GM12878 (cell line): ENCODE measurements at regions not wholly inside any gene's neighbourhood (a gene's known extent, or its start where the extent isn't known, plus 50 kb on each side); places are given as distances from the start of the nearest gene placed in this dataset.

Experiments used
- CBX5 ChIP-seq: sonication (generic); IDR thresholded peaks from 2 replicates; pipeline ENCODE4 v1.6.1; 2016; ENCODE audit warnings: low read depth, moderate library complexity, mild to moderate bottlenecking, inconsistent platforms
- CTCF ChIP-seq, 3 experiments: IDR thresholded peaks in 2 of 3; conservative IDR thresholded peaks in 1 of 3; 2 replicates each; pipeline ENCODE4 v1.5.1; 2011; ENCODE audit warnings: low read depth in 3 of 3, low read length in 3 of 3, mild to moderate bottlenecking in 3 of 3, control low read depth in 2 of 3, moderate library complexity in 2 of 3, inconsistent platforms in 1 of 3, mixed read lengths in 1 of 3; ENCODE audit not compliant: control insufficient read depth in 2 of 3, insufficient read depth in 1 of 3; ENCODE audit errors: extremely low read depth in 1 of 3
- DPF2 ChIP-seq: fragments of 450-650 bp; IDR thresholded peaks from 2 replicates; pipeline ENCODE4 v1.6.1; 2017; ENCODE audit warnings: mild to moderate bottlenecking
- EP300 ChIP-seq, 2 experiments: fragments of 150-350 bp in 1 of 2; IDR thresholded peaks; 2 replicates each; pipeline ENCODE4 v1.6.1; 2011 to 2012; ENCODE audit warnings: low read depth in 2 of 2, low read length in 2 of 2, borderline replicate concordance in 1 of 2, improper control_type of control experiment in 1 of 2, inconsistent platforms in 1 of 2; ENCODE audit not compliant: control insufficient read depth in 1 of 2
- EZH2 ChIP-seq: IDR thresholded peaks from 2 replicates; pipeline ENCODE4 v1.6.1; 2012; ENCODE audit warnings: low read depth, mild to moderate bottlenecking, control low read depth, inconsistent platforms, low read length, borderline replicate concordance; ENCODE audit not compliant: control insufficient read depth
- IRF3 ChIP-seq: fragments of 450-650 bp; IDR thresholded peaks from 2 replicates; pipeline ENCODE4 v1.6.1; 2014; ENCODE audit warnings: mild to moderate bottlenecking
- NFIC ChIP-seq: IDR thresholded peaks from 2 replicates; pipeline ENCODE4 v1.6.1; 2012; ENCODE audit warnings: low read depth, mild to moderate bottlenecking, inconsistent platforms, low read length, moderate library complexity
- POLR2A ChIP-seq: IDR thresholded peaks from 2 replicates; pipeline ENCODE4 v1.6.1; 2011; ENCODE audit warnings: low read depth, mild to moderate bottlenecking, low read length
- RAD21 ChIP-seq: IDR thresholded peaks from 2 replicates; pipeline ENCODE4 v1.6.1; 2011; ENCODE audit warnings: mild to moderate bottlenecking, low read depth, low read length, moderate library complexity; ENCODE audit not compliant: insufficient read depth
- REST ChIP-seq: IDR thresholded peaks from 2 replicates; pipeline ENCODE4 v1.6.1; 2012; ENCODE audit warnings: mild to moderate bottlenecking, low read depth, low read length
- TF ChIP-seq, protein P1 (sequence below): fragments of 450-650 bp; IDR thresholded peaks from 2 replicates; pipeline ENCODE4 v1.6.1; 2016; ENCODE audit warnings: mild to moderate bottlenecking
- TF ChIP-seq, protein P2 (sequence below): IDR thresholded peaks from 2 replicates; pipeline ENCODE4 v1.6.1; 2011; ENCODE audit warnings: low read depth, low read length, improper control_type of control experiment, borderline replicate concordance
- TF ChIP-seq, protein P3 (sequence below): fragments of 450-650 bp; IDR thresholded peaks from 2 replicates; pipeline ENCODE4 v1.6.1; 2018; ENCODE audit warnings: mild to moderate bottlenecking, low read depth, moderate library complexity; ENCODE audit not compliant: partially characterized antibody

DNA sequence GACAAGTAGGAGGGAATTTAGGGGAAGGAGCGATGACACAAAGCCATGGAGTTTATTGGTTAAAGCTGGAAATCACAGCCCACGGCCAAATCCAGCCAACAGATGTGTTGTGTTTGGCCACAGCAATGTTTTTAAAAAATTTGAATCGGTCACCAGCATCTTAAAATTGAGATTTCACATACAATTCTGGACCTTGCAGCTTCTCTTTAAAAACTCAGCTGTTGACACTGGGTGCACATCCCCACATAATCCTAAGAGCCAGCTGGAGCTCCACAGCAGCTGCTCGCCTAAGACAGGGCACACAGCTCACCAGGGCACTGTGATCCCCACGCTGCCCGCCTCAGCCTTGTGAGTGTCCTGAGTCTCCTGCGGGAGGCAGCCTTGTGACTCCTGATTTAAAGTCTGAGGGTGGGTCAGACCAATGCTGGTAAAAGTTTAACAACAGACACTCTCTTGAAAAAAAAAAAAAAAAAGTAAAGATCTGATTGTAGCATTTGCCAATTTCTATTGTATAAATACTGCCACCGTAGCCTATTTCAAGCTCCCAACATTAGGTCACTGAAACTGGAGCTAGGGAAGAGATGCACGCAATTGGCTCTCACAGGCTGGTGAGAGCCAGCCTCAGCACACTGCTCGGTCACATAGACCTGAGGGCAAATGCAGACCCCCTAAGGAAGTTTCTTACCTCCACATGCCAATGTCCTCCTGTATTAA lies 124.8 kb downstream of the HSD17B3 start:
- TF ChIP-seq DPF2 (no peak), NFIC (no peak), EZH2 (no peak), CBX5 (no peak), POLR2A (no peak), CTCF (IDR thresholded peaks at IDR 0.05 in 2 of 3, conservative IDR thresholded peaks at IDR 0.05 in 1 of 3; ENCODE audit: control insufficient read depth in 2 of 3, extremely low read depth in 1 of 3, insufficient read depth in 1 of 3, low read depth in 3 of 3, low read length in 3 of 3) (no peak), RAD21 (no peak), EP300 (IDR thresholded peaks at IDR 0.05; ENCODE audit: borderline replicate concordance in 1 of 2, control insufficient read depth in 1 of 2, low read depth in 2 of 2, low read length in 2 of 2) (no peak), REST (no peak), IRF3 (no peak)
- TF ChIP-seq, protein P1, sequence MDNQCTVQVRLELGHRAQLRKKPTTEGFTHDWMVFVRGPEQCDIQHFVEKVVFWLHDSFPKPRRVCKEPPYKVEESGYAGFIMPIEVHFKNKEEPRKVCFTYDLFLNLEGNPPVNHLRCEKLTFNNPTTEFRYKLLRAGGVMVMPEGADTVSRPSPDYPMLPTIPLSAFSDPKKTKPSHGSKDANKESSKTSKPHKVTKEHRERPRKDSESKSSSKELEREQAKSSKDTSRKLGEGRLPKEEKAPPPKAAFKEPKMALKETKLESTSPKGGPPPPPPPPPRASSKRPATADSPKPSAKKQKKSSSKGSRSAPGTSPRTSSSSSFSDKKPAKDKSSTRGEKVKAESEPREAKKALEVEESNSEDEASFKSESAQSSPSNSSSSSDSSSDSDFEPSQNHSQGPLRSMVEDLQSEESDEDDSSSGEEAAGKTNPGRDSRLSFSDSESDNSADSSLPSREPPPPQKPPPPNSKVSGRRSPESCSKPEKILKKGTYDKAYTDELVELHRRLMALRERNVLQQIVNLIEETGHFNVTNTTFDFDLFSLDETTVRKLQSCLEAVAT: no peak
- TF ChIP-seq, protein P2, sequence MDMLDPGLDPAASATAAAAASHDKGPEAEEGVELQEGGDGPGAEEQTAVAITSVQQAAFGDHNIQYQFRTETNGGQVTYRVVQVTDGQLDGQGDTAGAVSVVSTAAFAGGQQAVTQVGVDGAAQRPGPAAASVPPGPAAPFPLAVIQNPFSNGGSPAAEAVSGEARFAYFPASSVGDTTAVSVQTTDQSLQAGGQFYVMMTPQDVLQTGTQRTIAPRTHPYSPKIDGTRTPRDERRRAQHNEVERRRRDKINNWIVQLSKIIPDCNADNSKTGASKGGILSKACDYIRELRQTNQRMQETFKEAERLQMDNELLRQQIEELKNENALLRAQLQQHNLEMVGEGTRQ: no peak
- TF ChIP-seq, protein P3, sequence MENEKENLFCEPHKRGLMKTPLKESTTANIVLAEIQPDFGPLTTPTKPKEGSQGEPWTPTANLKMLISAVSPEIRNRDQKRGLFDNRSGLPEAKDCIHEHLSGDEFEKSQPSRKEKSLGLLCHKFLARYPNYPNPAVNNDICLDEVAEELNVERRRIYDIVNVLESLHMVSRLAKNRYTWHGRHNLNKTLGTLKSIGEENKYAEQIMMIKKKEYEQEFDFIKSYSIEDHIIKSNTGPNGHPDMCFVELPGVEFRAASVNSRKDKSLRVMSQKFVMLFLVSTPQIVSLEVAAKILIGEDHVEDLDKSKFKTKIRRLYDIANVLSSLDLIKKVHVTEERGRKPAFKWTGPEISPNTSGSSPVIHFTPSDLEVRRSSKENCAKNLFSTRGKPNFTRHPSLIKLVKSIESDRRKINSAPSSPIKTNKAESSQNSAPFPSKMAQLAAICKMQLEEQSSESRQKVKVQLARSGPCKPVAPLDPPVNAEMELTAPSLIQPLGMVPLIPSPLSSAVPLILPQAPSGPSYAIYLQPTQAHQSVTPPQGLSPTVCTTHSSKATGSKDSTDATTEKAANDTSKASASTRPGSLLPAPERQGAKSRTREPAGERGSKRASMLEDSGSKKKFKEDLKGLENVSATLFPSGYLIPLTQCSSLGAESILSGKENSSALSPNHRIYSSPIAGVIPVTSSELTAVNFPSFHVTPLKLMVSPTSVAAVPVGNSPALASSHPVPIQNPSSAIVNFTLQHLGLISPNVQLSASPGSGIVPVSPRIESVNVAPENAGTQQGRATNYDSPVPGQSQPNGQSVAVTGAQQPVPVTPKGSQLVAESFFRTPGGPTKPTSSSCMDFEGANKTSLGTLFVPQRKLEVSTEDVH: no peak
